GM23338 (cell line): ENCODE measurements at regions not wholly inside any gene's neighbourhood (a gene's known extent, or its start where the extent isn't known, plus 50 kb on each side); places are given as distances from the start of the nearest gene placed in this dataset.
"Not testable (repeated sequence)": the region's sequence is repeated elsewhere in the genome, so short reads cannot be mapped to it uniquely, and the experiment has no call there.

Experiments
- CREB1 ChIP-seq: fragments of 250-450 bp; sonication (Bioruptor Pico); IDR thresholded peaks from 2 replicates; pipeline ENCODE4 v1.5.0; 2020; ENCODE audit warnings: low read depth, mild to moderate bottlenecking, moderate library complexity
- CTCF ChIP-seq, 2 experiments: fragments of 200-600 bp in 1 of 2; sonication (generic) in 1 of 2; conservative IDR thresholded peaks; 2 replicates each; pipeline versions ENCODE4 v1.5.1 to v1.6.1; 2016 to 2017; ENCODE audit warnings: antibody characterized with exemption in 2 of 2, low read depth in 2 of 2, mild to moderate bottlenecking in 2 of 2, moderate library complexity in 1 of 2
- EZH2 ChIP-seq: fragments of 200-600 bp; sonication (generic); IDR thresholded peaks from one replicate; pipeline ENCODE4 v1.8.0; 2017; ENCODE audit warnings: antibody characterized with exemption, mild to moderate bottlenecking, low read depth; ENCODE audit not compliant: unreplicated experiment
- EZH2phosphoT487 ChIP-seq: fragments of 200-600 bp; sonication (generic); IDR thresholded peaks from one replicate; pipeline ENCODE4 v1.8.1; 2018; ENCODE audit warnings: antibody characterized with exemption; ENCODE audit not compliant: unreplicated experiment
- JUNB ChIP-seq: IDR thresholded peaks from one replicate; pipeline ENCODE4 v1.6.1; 2016; ENCODE audit warnings: antibody characterized with exemption; ENCODE audit not compliant: unreplicated experiment
- NANOG ChIP-seq: IDR thresholded peaks from 2 replicates; pipeline ENCODE4 v1.6.1; 2016; ENCODE audit warnings: antibody characterized with exemption, borderline replicate concordance
- POLR2AphosphoS5 ChIP-seq: IDR thresholded peaks from 2 replicates; pipeline ENCODE4 v1.6.1; 2016; ENCODE audit warnings: antibody characterized with exemption, low read depth
- REST ChIP-seq: IDR thresholded peaks from one replicate; pipeline ENCODE4 v1.6.1; 2018; ENCODE audit warnings: antibody characterized with exemption; ENCODE audit not compliant: unreplicated experiment
- STAT1 ChIP-seq: IDR thresholded peaks from one replicate; pipeline ENCODE4 v1.6.1; 2016; ENCODE audit warnings: antibody characterized with exemption; ENCODE audit not compliant: unreplicated experiment
- ZNF114 ChIP-seq: fragments of 250-450 bp; sonication (Bioruptor Pico); IDR thresholded peaks from 2 replicates; pipeline ENCODE4 v1.5.0; 2020; ENCODE audit warnings: mild to moderate bottlenecking, moderate library complexity
- ZNF331 ChIP-seq: fragments of 250-450 bp; sonication (Bioruptor Pico); IDR thresholded peaks from 2 replicates; pipeline ENCODE4 v1.5.0; 2020; ENCODE audit warnings: low read depth, mild to moderate bottlenecking, moderate library complexity

- not testable (repeated sequence) for TF ChIP-seq CTCF (conservative IDR thresholded peaks at IDR 0.05; ENCODE audit: low read depth in 2 of 2); REST; POLR2AphosphoS5; EZH2; EZH2phosphoT487; ZNF114; CREB1 (CRISPR knock-in tag); JUNB; ZNF331 (CRISPR knock-in tag); STAT1; NANOG
These were observed 133.6 kb downstream of the SPIN4 start for GRCh38 chrX:63217549-63217948.
